Common myeloid progenitor, CD34-positive (primary cell): ENCODE measurements at regions not wholly inside any gene's neighbourhood (a gene's known extent, or its start where the extent isn't known, plus 50 kb on each side); places are given as distances from the start of the nearest gene placed in this dataset.

Experiments used
- CTCF ChIA-PET: fragments of 350-600 bp; sonication (Branson Sonifier 250); formaldehyde crosslinking; loops from one replicate; lab custom pipeline; 2021; ENCODE audit warnings: antibody characterized with exemption; lab: Charles Lee
- POLR2A ChIA-PET: fragments of 350-600 bp; sonication (Branson Sonifier 250); formaldehyde crosslinking; loops from one replicate; lab custom pipeline; 2021; ENCODE audit warnings: antibody characterized with exemption; lab: Charles Lee
- DNase-seq, 3 donors: peaks; one replicate each; pipeline versions ENCODE4 v3.0.0 to v3.0.0-alpha.2; 2013
- H3K27ac ChIP-seq, 2 experiments: 1 replicate in 1 of 2; 2 replicates in 1 of 2; pipeline ENCODE4 v1.7.0; 2013; ENCODE audit warnings: inconsistent platforms in 2 of 2, low read length in 2 of 2, mild to moderate bottlenecking in 2 of 2, low read depth in 1 of 2, moderate library complexity in 1 of 2; ENCODE audit not compliant: severe bottlenecking in 2 of 2, insufficient read depth in 1 of 2, poor library complexity in 1 of 2
- H3K27me3 ChIP-seq, 5 experiments: replicated peaks in 2 of 5; 1 replicate in 3 of 5; 2 replicates in 2 of 5; pipeline versions ENCODE4 v1.6.1 to v1.7.0; 2013; ENCODE audit warnings: low read length in 4 of 5, mild to moderate bottlenecking in 2 of 5, moderate library complexity in 2 of 5, inconsistent platforms in 1 of 5; ENCODE audit not compliant: insufficient read depth in 5 of 5, control insufficient read depth in 4 of 5
- H3K36me3 ChIP-seq, 4 experiments: 1 replicate in 2 of 4; 2 replicates in 2 of 4; pipeline versions ENCODE4 v1.6.1 to v1.7.0; 2013; ENCODE audit warnings: low read length in 3 of 4, control low read depth in 1 of 4, mild to moderate bottlenecking in 1 of 4; ENCODE audit not compliant: control insufficient read depth in 4 of 4, insufficient read depth in 4 of 4
- H3K4me1 ChIP-seq, 4 experiments: 1 replicate in 3 of 4; 2 replicates in 1 of 4; pipeline versions ENCODE4 v1.6.1 to v1.7.1; 2013; ENCODE audit warnings: low read length in 3 of 4, mild to moderate bottlenecking in 3 of 4, control low read depth in 1 of 4, inconsistent platforms in 1 of 4, moderate library complexity in 1 of 4; ENCODE audit not compliant: control insufficient read depth in 4 of 4, insufficient read depth in 4 of 4; ENCODE audit errors: control extremely low read depth in 1 of 4
- H3K4me3 ChIP-seq, 7 experiments: 1 replicate in 4 of 7; 2 replicates in 3 of 7; pipeline versions ENCODE4 v1.5.1 to v1.7.0; 2013; ENCODE audit warnings: mild to moderate bottlenecking in 7 of 7, low read length in 6 of 7, moderate library complexity in 6 of 7, inconsistent platforms in 2 of 7, low read depth in 2 of 7, control low read depth in 1 of 7; ENCODE audit not compliant: insufficient read depth in 4 of 7, control insufficient read depth in 1 of 7; ENCODE audit errors: extremely low read depth in 1 of 7
- H3K9me3 ChIP-seq, 5 experiments: 1 replicate in 4 of 5; 2 replicates in 1 of 5; pipeline versions ENCODE4 v1.6.1 to v1.7.1; 2013; ENCODE audit warnings: low read length in 4 of 5, mild to moderate bottlenecking in 2 of 5, inconsistent platforms in 1 of 5, low read depth in 1 of 5, moderate library complexity in 1 of 5; ENCODE audit not compliant: control insufficient read depth in 4 of 5, insufficient read depth in 2 of 5; ENCODE audit errors: control extremely low read depth in 1 of 5
- WGBS: methylation state at CpG from one replicate; pipeline ENCODE4 v1.1.5; 2013; ENCODE audit not compliant: insufficient coverage; 5-methylcytosine and 5-hydroxymethylcytosine counted together

GRCh38 chr1:94672001-94672400 is 130.4 kb upstream of the F3 start:
- H3K27ac ChIP-seq, result no peak overlapping the region
- POLR2A ChIA-PET, result no interaction called here
- CTCF ChIA-PET, result no interaction called here
- peaks cover 3 to 22% (median 5%) of the 10 kb centered on the region in 4 experiments for H3K4me1 ChIP-seq
- no peak overlapping the region for H3K4me3 ChIP-seq
- 100% methylated on average over 2 of the region's 2 CpGs for WGBS
- DNase-seq, result no peak
- H3K9me3 ChIP-seq, result no peaks in the 10 kb centered on the region
- no peaks in the 10 kb centered on the region for H3K27me3 ChIP-seq
- H3K36me3 ChIP-seq, result no peaks in the 10 kb centered on the region

- POLR2A ChIA-PET, result no interaction called here
- H3K36me3 ChIP-seq, result no peaks in the 10 kb centered on the region
- peaks cover 5 to 29% (median 10%) of the 10 kb centered on the region in 4 experiments for H3K4me1 ChIP-seq
- 100% methylated on average over 1 of the region's 2 CpGs for WGBS
- no peaks in the 10 kb centered on the region for H3K27me3 ChIP-seq
- no peak overlapping the region for H3K27ac ChIP-seq
- no peak for DNase-seq
- CTCF ChIA-PET, result interaction anchor here (0.9 kb wide), 1 partner anchor 83 kb away, joined by 3 read pairs; no protein-coding TSS in a partner anchor
- no peak overlapping the region for H3K4me3 ChIP-seq
- H3K9me3 ChIP-seq, result no peaks in the 10 kb centered on the region
Observed at GRCh38 chr1:94670273-94670672, 128.7 kb upstream of the F3 start.

GRCh38 chr1:94669198-94669597 is 127.6 kb upstream of the F3 start:
- ChIA-PET CTCF (interaction anchor here (0.9 to 1.3 kb wide), 2 partner anchors 18 to 84 kb away, joined by 3 read pairs; no protein-coding TSS in a partner anchor), POLR2A (no interaction called here)
- H3K4me1 ChIP-seq, result peaks cover 5 to 29% (median 10%) of the 10 kb centered on the region in 4 experiments
- H3K9me3 ChIP-seq, result no peaks in the 10 kb centered on the region
- peak in 2 of 3 donors; percentile 34 to 51 for DNase-seq
- H3K36me3 ChIP-seq, result no peaks in the 10 kb centered on the region
- no peak overlapping the region for H3K27ac ChIP-seq
- no CpG with 5 or more reads among the region's 1 CpG for WGBS
- no peaks in the 10 kb centered on the region for H3K27me3 ChIP-seq
- no peak overlapping the region for H3K4me3 ChIP-seq

- no peaks in the 10 kb centered on the region for H3K9me3 ChIP-seq
Observed at GRCh38 chr1:94668528-94668927, 127.0 kb upstream of the F3 start.

GRCh38 chr1:94667818-94668217 is 126.3 kb upstream of the F3 start:
- CTCF ChIA-PET, result interaction anchor here (1.8 kb wide), 1 partner anchor 9 kb away, joined by 4 read pairs; no protein-coding TSS in a partner anchor
- H3K27ac ChIP-seq, result no peak overlapping the region
- H3K4me3 ChIP-seq, result no peak overlapping the region
- no peak for DNase-seq
- no peaks in the 10 kb centered on the region for H3K36me3 ChIP-seq
- no peaks in the 10 kb centered on the region for H3K9me3 ChIP-seq
- no peaks in the 10 kb centered on the region for H3K27me3 ChIP-seq
- H3K4me1 ChIP-seq, result peaks cover 5 to 29% (median 10%) of the 10 kb centered on the region in 4 experiments
- POLR2A ChIA-PET, result no interaction called here
- WGBS, result 100% methylated on average over 3 of the region's 7 CpGs

More at GRCh38 chr1:94668528-94668927, 127.0 kb upstream of the F3 start:
- ChIA-PET CTCF (interaction anchor here (1.3 kb wide), 1 partner anchor 18 kb away, joined by 3 read pairs; no protein-coding TSS in a partner anchor), POLR2A (no interaction called here)
- H3K27ac ChIP-seq, result no peak overlapping the region
- no peak overlapping the region for H3K4me3 ChIP-seq
- no peak for DNase-seq
- H3K27me3 ChIP-seq, result no peaks in the 10 kb centered on the region
- H3K4me1 ChIP-seq, result peaks cover 5 to 29% (median 10%) of the 10 kb centered on the region in 4 experiments
- no peaks in the 10 kb centered on the region for H3K36me3 ChIP-seq
- 92% methylated on average over 2 of the region's 3 CpGs for WGBS

DNA sequence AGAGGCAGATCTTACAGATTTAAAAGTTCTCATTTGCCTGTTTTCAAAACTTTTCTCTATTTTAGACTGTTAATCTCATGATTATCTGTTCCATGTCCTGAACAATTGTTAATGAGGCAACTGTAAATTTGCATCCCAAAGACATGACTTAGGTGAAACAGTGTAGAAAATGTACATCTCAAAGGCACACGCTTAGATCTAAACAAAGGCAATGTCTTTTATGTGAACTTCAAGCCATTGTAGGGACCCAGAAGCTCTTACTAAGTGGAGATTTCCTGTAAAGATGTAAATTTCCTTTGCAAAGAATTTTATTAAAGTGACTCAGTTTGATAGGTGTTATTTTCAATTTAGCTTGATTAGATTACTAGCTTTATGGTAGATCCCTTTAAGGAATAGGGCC is 125.2 kb upstream of the F3 start:
- H3K27me3 ChIP-seq, result no peaks in the 10 kb centered on the region
- POLR2A ChIA-PET, result no interaction called here
- H3K36me3 ChIP-seq, result no peaks in the 10 kb centered on the region
- H3K4me1 ChIP-seq, result peaks cover 5 to 29% (median 10%) of the 10 kb centered on the region in 4 experiments
- no peaks in the 10 kb centered on the region for H3K9me3 ChIP-seq
- CTCF ChIA-PET, result interaction anchor here (0.8 to 1.8 kb wide), 3 partner anchors 10 to 43 kb away, joined by 3 to 4 read pairs (median 3); no protein-coding TSS in a partner anchor
- H3K4me3 ChIP-seq, result no peak overlapping the region
- H3K27ac ChIP-seq, result no peak overlapping the region
- no peak for DNase-seq
- 100% methylated on average over 1 of the region's 1 CpG for WGBS

- DNase-seq, result no peak
- POLR2A ChIA-PET, result no interaction called here
- Histone ChIP-seq H3K9me3 (no peaks in the 10 kb centered on the region), H3K27me3 (no peaks in the 10 kb centered on the region), H3K36me3 (no peaks in the 10 kb centered on the region), H3K4me1 (peaks cover 0 to 7% (median 2%) of the 10 kb centered on the region in 4 experiments), H3K27ac (no peak overlapping the region), H3K4me3 (no peak overlapping the region)
- no CpG with 5 or more reads among the region's 2 CpGs for WGBS
- CTCF ChIA-PET, result no interaction called here
Observed at GRCh38 chr1:94661431-94661932, 119.9 kb upstream of the F3 start.
